Left forelimb (tissue), 1 donor: ENCODE measurements at regions not wholly inside any gene's neighbourhood (a gene's known extent, or its start where the extent isn't known, plus 50 kb on each side); places are given as distances from the start of the nearest gene placed in this dataset.
"Not testable (repeated sequence)": the region's sequence is repeated elsewhere in the genome, so short reads cannot be mapped to it uniquely, and the experiment has no call there.

Experiments used
- DNase-seq: peaks from one replicate; pipeline ENCODE4 v3.0.0-alpha.2; 2018; ENCODE audit warnings: low spot score

GRCh38 chr2:67290451-67291290 is 106.5 kb upstream of the ETAA1 start:
- DNase-seq = no peak

- no peak for DNase-seq
These were observed 102.9 kb upstream of the ETAA1 start for GRCh38 chr2:67294218-67294617.

GRCh38 chr2:67295406-67295805 is 101.7 kb upstream of the ETAA1 start:
- no peak for DNase-seq

DNA sequence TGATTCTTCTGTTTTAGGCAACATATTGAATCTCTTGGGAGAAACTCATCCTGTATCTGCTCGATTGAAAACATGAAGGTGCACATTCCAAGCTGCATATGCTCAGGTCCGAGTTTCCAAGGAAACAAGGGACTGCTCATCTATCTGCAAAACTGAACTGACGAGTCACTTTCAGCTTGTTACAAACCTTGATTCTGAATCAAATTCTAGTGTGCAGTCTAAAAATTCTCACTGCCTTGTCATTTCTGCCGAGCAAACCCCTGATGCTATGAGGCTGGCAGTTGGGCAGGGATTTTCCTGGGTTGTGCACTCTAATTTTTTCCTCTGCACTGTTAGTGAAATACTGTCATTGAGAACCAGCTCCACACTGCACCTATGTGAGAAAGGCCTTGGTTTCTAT is 101.3 kb upstream of the ETAA1 start:
- DNase-seq = no peak

GRCh38 chr2:67304300-67304890 is 92.7 kb upstream of the ETAA1 start:
- DNase-seq = no peak

DNA sequence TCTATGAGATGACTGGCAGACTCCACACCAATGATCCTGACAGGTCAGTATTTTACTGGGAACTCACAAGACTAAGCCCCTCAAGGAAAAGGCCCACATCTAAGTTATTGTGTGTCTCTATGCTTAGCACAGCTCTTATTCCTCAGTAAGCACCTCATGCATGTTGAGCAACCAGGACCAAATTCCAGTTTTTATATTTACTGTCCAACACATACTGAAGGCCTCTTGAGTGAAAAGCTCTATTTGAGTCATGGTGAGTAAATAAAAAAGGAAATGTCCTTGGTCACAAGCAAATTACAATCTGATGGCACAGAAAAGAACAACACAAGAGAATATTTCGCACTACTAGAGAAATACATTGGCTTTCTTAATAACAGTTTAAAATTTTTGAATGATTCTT is 87.9 kb upstream of the ETAA1 start:
- DNase-seq = no peak

DNA sequence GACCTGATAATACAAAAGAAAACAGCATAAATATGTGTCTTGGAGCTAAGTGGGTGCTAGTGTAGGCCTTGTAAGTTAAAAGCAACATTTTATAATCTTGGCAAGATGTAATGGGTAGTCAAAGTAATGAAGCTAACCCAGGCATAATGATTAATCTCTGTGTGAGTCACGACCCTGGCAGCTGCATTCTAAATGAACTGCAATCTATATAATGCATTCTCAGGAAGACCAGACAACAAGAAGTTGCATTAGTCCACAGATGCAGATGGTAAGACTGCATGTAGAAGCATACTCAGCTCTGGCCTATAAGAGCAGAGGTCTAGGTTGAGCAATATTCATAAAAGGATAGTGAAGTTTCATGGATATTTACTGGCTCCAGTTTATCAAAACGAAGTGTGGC is 85.6 kb upstream of the ETAA1 start:
- no peak for DNase-seq

- DNase-seq = no peak
These were observed 84.3 kb upstream of the ETAA1 start for GRCh38 chr2:67312871-67313270.

- DNase-seq = no peak
These were observed 83.6 kb upstream of the ETAA1 start for GRCh38 chr2:67313536-67313935.

DNA sequence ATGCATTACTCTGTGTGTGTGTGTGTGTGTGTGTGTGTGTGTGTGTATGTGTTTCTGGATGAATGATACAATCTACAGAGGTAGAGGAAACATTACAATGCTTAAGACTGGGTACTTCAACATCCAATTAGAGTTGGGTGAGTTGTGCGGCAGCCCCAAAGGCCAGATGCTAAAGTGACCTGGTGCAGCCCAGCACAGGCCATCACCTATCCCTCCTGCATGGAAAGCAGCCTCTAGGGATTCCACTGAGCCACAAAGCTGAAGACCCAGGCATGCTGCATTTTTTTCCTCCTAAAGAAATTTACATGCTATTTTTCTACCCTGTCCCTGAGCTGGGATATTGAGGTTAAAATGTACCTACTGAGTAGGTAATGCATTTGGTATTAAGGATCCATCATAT is 79.1 kb upstream of the ETAA1 start:
- DNase-seq = no peak

DNA sequence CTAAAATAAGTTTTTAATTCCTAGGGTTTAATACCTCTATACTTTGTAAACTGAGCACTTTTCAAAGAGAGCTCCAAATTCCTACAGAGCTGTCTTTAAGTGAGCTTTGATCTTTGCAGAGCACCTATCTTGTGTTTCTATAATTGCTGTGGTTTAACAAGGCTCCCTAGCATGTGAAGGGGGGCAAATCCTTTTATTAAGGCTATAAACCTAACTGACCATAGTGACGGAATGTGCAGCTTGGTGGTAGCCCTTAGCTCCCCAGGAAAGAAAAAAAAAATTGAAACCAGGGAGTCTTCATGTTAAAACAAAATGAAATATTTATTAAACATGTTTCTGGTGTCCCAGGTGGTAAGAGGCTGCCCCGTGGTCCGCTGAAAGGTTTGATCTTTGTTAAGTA is 78.6 kb upstream of the ETAA1 start:
- no peak for DNase-seq

DNA sequence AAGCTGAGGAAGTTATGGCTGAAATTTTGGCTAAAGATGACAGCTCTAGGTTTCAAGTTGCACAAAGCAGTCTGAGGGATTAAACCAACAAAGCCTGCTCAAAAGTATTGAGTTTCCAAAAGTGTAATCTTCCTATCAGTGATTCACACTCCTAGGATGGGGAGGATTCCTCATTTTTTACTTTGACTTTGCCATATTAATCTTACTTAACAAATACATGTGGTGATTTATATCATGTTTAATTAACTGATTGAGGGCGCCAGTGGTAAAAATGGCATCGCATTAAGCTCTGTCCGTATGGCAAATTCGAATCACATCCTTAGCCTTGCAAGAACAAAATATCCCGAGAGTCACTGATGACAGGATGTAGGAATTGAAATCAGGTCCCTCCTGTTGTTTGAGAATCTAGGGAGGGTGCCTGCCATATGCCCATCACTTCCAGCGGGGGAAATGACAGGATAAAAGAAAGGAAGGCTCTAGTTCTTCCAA is 78.1 kb upstream of the ETAA1 start:
- no peak for DNase-seq

DNA sequence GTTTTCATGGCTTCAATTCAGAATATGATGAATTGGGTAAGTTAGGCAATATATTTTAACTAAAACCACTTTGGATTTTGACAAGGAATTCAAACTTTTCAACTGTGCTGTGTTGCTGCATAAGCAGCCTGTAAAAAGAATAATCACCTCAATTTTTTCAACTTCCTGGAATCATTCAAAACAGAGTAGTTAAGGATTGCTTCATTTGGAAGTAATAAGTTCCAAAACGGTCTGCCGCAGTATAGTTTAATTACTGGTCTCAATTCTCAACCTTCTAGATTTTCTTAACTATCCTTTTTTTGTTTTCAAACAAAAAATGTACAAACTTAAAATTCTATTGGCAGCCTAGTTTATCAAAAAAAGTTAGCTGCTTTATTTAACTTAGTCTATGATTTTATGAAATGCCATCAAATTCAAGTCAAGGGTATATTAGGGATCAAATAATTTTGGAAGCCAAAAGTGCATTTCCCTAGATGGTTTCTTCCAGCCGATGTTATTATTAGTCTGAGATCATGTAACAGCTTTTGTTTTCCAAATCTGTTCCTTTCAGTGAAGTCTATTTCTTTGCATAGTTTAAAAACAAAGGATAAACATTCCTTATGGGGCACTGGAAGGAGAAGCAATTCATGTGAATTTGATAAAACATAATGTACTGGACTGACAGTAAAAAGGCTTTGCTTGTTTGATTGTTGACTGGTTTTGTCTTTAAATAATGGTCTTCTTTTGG is 76.1 kb upstream of the ETAA1 start:
- DNase-seq = no peak

DNA sequence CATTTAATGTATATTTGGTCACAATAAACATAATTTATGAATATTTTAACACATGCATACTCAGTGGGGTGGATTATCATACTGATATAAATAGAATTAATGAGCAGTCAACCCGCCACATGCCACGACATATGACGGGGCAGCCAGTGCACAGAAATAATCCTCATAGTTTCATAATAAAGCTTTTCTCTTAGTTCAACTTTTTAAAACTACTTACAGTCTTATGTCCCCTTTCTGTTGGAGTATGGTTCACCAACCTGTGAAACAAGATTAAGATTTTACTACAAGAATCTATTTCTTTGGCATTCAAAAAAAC is 75.6 kb upstream of the ETAA1 start:
- no peak for DNase-seq

DNA sequence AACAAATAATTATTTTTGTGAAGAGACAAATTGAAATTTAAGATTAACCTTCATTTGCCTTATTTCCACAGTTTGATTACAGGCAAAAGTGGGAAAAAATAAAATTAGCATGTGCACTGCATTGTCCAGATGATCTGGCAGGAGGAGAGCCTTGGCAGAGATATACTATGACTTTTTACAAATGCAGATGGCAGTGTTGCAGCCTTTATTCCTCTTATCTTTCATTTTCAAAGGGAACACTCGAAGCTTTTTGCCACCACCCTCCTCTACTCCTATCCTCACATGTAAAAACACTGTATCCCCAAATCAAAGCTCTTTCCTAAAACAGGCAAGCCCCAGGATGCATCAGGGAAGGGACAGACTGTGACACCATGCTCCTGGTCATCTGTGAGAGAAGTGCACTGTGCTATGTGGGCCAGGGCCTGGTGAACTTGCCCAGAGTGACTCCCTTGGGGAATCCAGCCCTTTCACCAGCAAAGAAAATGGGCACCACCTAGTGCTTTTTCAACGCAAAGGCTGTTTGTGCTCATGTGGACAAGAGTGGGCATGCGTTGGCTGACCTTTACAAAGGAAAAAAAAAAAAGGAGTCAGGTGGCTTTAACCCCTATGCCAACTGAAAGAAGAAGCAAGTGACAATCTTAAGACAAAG is 74.7 kb upstream of the ETAA1 start:
- DNase-seq = no peak

GRCh38 chr2:67323209-67323991 is 73.7 kb upstream of the ETAA1 start:
- DNase-seq = no peak

GRCh38 chr2:67329513-67329912 is 67.6 kb upstream of the ETAA1 start:
- no peak for DNase-seq

- DNase-seq = no peak
These were observed 67.2 kb upstream of the ETAA1 start for GRCh38 chr2:67329951-67330350.

- not testable (repeated sequence) for DNase-seq
These were observed 65.6 kb upstream of the ETAA1 start for GRCh38 chr2:67331419-67332086.

GRCh38 chr2:67337903-67338302 is 59.2 kb upstream of the ETAA1 start:
- DNase-seq = no peak

DNA sequence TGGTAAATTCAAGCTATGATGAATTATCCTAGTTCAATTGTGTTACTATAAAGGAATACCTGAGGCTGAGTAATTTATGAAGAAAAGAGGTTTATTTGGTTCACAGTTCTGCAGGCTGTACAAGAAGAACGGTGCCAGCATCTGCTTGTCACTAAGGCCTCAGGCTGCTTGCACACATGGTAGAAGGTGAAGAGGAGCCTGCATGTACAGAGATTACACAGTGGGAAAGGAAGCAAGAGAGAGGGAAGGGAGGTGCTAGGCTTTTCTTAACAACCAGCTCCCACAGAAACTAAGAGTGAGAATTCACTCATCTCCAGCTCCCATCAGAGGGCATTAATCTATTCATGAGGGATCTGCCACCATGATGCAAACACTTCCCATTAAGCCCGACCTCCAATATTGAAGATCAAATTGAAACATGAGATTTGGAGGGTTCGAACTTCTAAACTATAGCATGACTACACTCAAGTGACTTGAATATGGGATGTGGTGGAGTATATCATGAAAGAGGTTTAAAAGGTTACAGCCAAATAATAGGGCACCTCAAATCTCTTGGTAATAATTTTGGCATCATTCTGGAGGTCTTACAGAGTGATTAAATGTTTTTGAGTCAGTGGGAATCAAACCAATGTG is 58.4 kb upstream of the ETAA1 start:
- DNase-seq = no peak
